ENCODE measurements at regions not wholly inside any gene's neighbourhood (a gene's known extent, or its start where the extent isn't known, plus 50 kb on each side); places are given as distances from the start of the nearest gene placed in this dataset.

GRCh38 chr6:139643986-139644385, 269.5 kb upstream of the CITED2 start:
- DNase-seq (ENCODE audit: low spot score) (no peak), ATAC-seq (ENCODE audit: low read depth) (no peak)
- no peaks in the 10 kb centered on the region for H3K27me3 ChIP-seq (ENCODE audit: insufficient read depth, poor library complexity, severe bottlenecking)
- no peak overlapping the region for H3K27ac ChIP-seq (ENCODE audit: poor library complexity, severe bottlenecking)
- no peak for TF ChIP-seq CTCF (IDR thresholded peaks at IDR 0.05; ENCODE audit: poor library complexity, severe bottlenecking)
- no peaks in the 10 kb centered on the region for H3K36me3 ChIP-seq (ENCODE audit: low read depth)
- no peaks in the 10 kb centered on the region for H3K4me1 ChIP-seq (ENCODE audit: insufficient read depth, poor library complexity, severe bottlenecking)
- H3K4me3 ChIP-seq (ENCODE audit: severe bottlenecking): no peak overlapping the region
- no peaks in the 10 kb centered on the region for H3K9me3 ChIP-seq (ENCODE audit: severe bottlenecking)

GRCh38 chr6:139642346-139642745, 267.9 kb upstream of the CITED2 start:
- Histone ChIP-seq H3K27me3 (ENCODE audit: insufficient read depth, poor library complexity, severe bottlenecking) (no peaks in the 10 kb centered on the region), H3K4me1 (ENCODE audit: insufficient read depth, poor library complexity, severe bottlenecking) (no peaks in the 10 kb centered on the region), H3K27ac (ENCODE audit: poor library complexity, severe bottlenecking) (no peak overlapping the region), H3K4me3 (ENCODE audit: severe bottlenecking) (no peak overlapping the region), H3K9me3 (ENCODE audit: severe bottlenecking) (no peaks in the 10 kb centered on the region), H3K36me3 (ENCODE audit: low read depth) (no peaks in the 10 kb centered on the region)
- TF ChIP-seq CTCF (IDR thresholded peaks at IDR 0.05; ENCODE audit: poor library complexity, severe bottlenecking): no peak
- DNase-seq (ENCODE audit: low spot score) (no peak), ATAC-seq (ENCODE audit: low read depth) (no peak)

GRCh38 chr6:139641376-139641775, 266.9 kb upstream of the CITED2 start:
- H3K9me3 ChIP-seq (ENCODE audit: severe bottlenecking): no peaks in the 10 kb centered on the region
- H3K36me3 ChIP-seq (ENCODE audit: low read depth): no peaks in the 10 kb centered on the region
- ATAC-seq (ENCODE audit: low read depth): no peak
- H3K27ac ChIP-seq (ENCODE audit: poor library complexity, severe bottlenecking): no peak overlapping the region
- no peak for DNase-seq (ENCODE audit: low spot score)
- no peak overlapping the region for H3K4me3 ChIP-seq (ENCODE audit: severe bottlenecking)
- no peaks in the 10 kb centered on the region for H3K4me1 ChIP-seq (ENCODE audit: insufficient read depth, poor library complexity, severe bottlenecking)
- no peak for TF ChIP-seq CTCF (IDR thresholded peaks at IDR 0.05; ENCODE audit: poor library complexity, severe bottlenecking)
- no peaks in the 10 kb centered on the region for H3K27me3 ChIP-seq (ENCODE audit: insufficient read depth, poor library complexity, severe bottlenecking)

GRCh38 chr6:139640921-139641320, 266.5 kb upstream of the CITED2 start:
- Histone ChIP-seq H3K27ac (ENCODE audit: poor library complexity, severe bottlenecking) (no peak overlapping the region), H3K27me3 (ENCODE audit: insufficient read depth, poor library complexity, severe bottlenecking) (no peaks in the 10 kb centered on the region), H3K9me3 (ENCODE audit: severe bottlenecking) (no peaks in the 10 kb centered on the region), H3K36me3 (ENCODE audit: low read depth) (no peaks in the 10 kb centered on the region), H3K4me3 (ENCODE audit: severe bottlenecking) (no peak overlapping the region), H3K4me1 (ENCODE audit: insufficient read depth, poor library complexity, severe bottlenecking) (no peaks in the 10 kb centered on the region)
- DNase-seq (ENCODE audit: low spot score): no peak
- ATAC-seq (ENCODE audit: low read depth): no peak
- TF ChIP-seq CTCF (IDR thresholded peaks at IDR 0.05; ENCODE audit: poor library complexity, severe bottlenecking): no peak

- ATAC-seq (ENCODE audit: low read depth) (no peak), DNase-seq (ENCODE audit: low spot score) (no peak)
- Histone ChIP-seq H3K4me1 (ENCODE audit: insufficient read depth, poor library complexity, severe bottlenecking) (no peaks in the 10 kb centered on the region), H3K36me3 (ENCODE audit: low read depth) (no peaks in the 10 kb centered on the region), H3K27ac (ENCODE audit: poor library complexity, severe bottlenecking) (no peak overlapping the region), H3K4me3 (ENCODE audit: severe bottlenecking) (no peak overlapping the region), H3K27me3 (ENCODE audit: insufficient read depth, poor library complexity, severe bottlenecking) (no peaks in the 10 kb centered on the region), H3K9me3 (ENCODE audit: severe bottlenecking) (no peaks in the 10 kb centered on the region)
- no peak for TF ChIP-seq CTCF (IDR thresholded peaks at IDR 0.05; ENCODE audit: poor library complexity, severe bottlenecking)
Measured at GRCh38 chr6:139640448-139640847, 266.0 kb upstream of the CITED2 start.

Measured in RWPE2 (cell line).